Sigmoid colon (tissue), 6 donors: ENCODE measurements at regions not wholly inside any gene's neighbourhood (a gene's known extent, or its start where the extent isn't known, plus 50 kb on each side); places are given as distances from the start of the nearest gene placed in this dataset.

ENCODE experiments used
- DNase-seq: peaks from one replicate; pipeline ENCODE4 v3.0.0-alpha.2; 2019
- H3K27ac ChIP-seq, 4 donors: fragments of 200-600 bp; sonication (generic); one replicate each; pipeline ENCODE4 v1.5.1; 2016 to 2019; ENCODE audit warnings: mild to moderate bottlenecking in 1 of 4
- H3K27me3 ChIP-seq, 3 donors: fragments of 200-600 bp; sonication (generic); one replicate each; pipeline ENCODE4 v1.5.1; 2019; ENCODE audit warnings: mild to moderate bottlenecking in 1 of 3
- H3K36me3 ChIP-seq, 4 donors: fragments of 200-600 bp; sonication (generic); one replicate each; pipeline ENCODE4 v1.5.1; 2016 to 2019
- H3K4me1 ChIP-seq, 4 donors: fragments of 200-600 bp; sonication (generic); one replicate each; pipeline ENCODE4 v1.5.1; 2017 to 2019
- H3K4me3 ChIP-seq, 4 donors: fragments of 200-600 bp; sonication (generic); one replicate each; pipeline ENCODE4 v1.5.1; 2017 to 2019; ENCODE audit warnings: mild to moderate bottlenecking in 2 of 4, moderate library complexity in 1 of 4
- H3K9me3 ChIP-seq, 4 donors: fragments of 200-600 bp in 3 of 4; sonication (generic) in 3 of 4; one replicate each; pipeline versions ENCODE4 v1.5.1 to v1.6.1; 2013 to 2019
- EP300 ChIP-seq, 4 donors: sonication (generic); formaldehyde crosslinking; IDR thresholded peaks; one replicate each; pipeline ENCODE4 v1.6.1; 2017; ENCODE audit warnings: antibody characterized with exemption in 4 of 4
- POLR2A ChIP-seq, 2 donors: fragments of 450-650 bp; IDR thresholded peaks; one replicate each; pipeline ENCODE4 v1.6.1; 2016; ENCODE audit warnings: antibody characterized with exemption in 2 of 2, mild to moderate bottlenecking in 2 of 2, moderate library complexity in 2 of 2
- POLR2AphosphoS5 ChIP-seq, 4 donors: sonication (generic); formaldehyde crosslinking; IDR thresholded peaks; one replicate each; pipeline ENCODE4 v1.6.1; 2017; ENCODE audit warnings: antibody characterized with exemption in 4 of 4
- WGBS, 2 donors: extraction: QIAGEN DNeasy Blood & Tissue Kit; methylation state at CpG; one replicate each; pipeline ENCODE4 v1.1.7; 2013; 5-methylcytosine and 5-hydroxymethylcytosine counted together
- intact Hi-C: fragments of 100-400 bp; cut with DNase I; formaldehyde crosslinking; loops from one replicate; pipeline ENCODE4 v1.15.1; 2023
- TF ChIP-seq, protein P1 (sequence below), 4 experiments: fragments of 450-650 bp in 3 of 4; fragments of 200-600 bp in 1 of 4; IDR thresholded peaks; one replicate each; pipeline ENCODE4 v1.5.1; 2016 to 2019; ENCODE audit warnings: antibody characterized with exemption in 4 of 4, mild to moderate bottlenecking in 3 of 4, moderate library complexity in 2 of 4
- donor health status: healthy with polysubstance abuse.
- donor health status: healthy.

DNA sequence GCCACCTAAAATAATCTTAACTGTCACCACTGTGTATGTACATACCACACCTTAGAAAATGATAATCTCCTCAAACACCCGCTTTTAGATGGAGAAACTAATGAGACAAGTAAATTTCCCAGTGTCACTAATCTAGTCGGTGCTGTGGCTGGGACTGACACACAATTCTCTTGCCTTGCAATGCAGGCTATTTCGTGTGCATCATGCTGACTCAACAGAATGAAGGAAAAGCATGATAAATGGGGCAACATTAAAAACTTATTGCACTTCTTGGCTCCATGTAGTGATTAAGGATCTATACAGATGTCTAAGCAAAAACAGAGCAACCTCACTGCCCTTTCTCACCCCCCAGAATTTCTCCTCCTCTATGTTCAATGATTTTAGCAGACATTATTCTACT lies 677.9 kb downstream of the DTWD2 start:
- H3K27ac ChIP-seq = no peak overlapping the region
- H3K27me3 ChIP-seq = no peaks in the 10 kb centered on the region
- intact Hi-C loops = no loop called here
- H3K4me3 ChIP-seq = no peak overlapping the region
- TF ChIP-seq EP300 (IDR thresholded peaks at IDR 0.05) (no peak), POLR2A (IDR thresholded peaks at IDR 0.05) (no peak), POLR2AphosphoS5 (IDR thresholded peaks at IDR 0.05) (no peak)
- TF ChIP-seq, protein P1, sequence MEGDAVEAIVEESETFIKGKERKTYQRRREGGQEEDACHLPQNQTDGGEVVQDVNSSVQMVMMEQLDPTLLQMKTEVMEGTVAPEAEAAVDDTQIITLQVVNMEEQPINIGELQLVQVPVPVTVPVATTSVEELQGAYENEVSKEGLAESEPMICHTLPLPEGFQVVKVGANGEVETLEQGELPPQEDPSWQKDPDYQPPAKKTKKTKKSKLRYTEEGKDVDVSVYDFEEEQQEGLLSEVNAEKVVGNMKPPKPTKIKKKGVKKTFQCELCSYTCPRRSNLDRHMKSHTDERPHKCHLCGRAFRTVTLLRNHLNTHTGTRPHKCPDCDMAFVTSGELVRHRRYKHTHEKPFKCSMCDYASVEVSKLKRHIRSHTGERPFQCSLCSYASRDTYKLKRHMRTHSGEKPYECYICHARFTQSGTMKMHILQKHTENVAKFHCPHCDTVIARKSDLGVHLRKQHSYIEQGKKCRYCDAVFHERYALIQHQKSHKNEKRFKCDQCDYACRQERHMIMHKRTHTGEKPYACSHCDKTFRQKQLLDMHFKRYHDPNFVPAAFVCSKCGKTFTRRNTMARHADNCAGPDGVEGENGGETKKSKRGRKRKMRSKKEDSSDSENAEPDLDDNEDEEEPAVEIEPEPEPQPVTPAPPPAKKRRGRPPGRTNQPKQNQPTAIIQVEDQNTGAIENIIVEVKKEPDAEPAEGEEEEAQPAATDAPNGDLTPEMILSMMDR (IDR thresholded peaks at IDR 0.05) = no peak
- DNase-seq = no peak
- H3K4me1 ChIP-seq = no peaks in the 10 kb centered on the region
- WGBS, 2 donors = 70 to 83% methylated on average over 3 of the region's 3 CpGs
- H3K36me3 ChIP-seq = no peaks in the 10 kb centered on the region
- H3K9me3 ChIP-seq = no peaks in the 10 kb centered on the region

DNA sequence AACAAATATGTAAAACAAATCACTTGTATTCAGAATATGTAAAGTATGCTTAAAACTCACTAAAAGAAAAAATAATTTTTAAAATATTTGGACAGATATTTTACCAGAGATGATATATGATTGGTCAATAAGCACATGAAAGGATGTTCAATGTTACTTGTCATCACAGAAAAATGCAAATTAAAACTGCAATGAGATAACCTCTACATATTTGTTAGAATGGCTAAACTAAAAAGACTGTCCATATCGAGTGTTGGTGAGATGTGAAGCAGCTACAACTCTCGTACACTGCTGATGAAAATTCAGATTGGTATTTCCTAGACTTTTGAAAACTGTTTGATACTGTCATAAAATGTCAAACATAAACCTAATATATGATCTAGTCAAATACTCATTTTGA lies 685.1 kb downstream of the DTWD2 start:
- no peak overlapping the region for H3K4me3 ChIP-seq
- no peak overlapping the region for H3K27ac ChIP-seq
- no peaks in the 10 kb centered on the region for H3K4me1 ChIP-seq
- WGBS, 2 donors = 89 to 94% methylated on average over 2 of the region's 2 CpGs
- TF ChIP-seq POLR2A (IDR thresholded peaks at IDR 0.05) (no peak), EP300 (IDR thresholded peaks at IDR 0.05) (no peak), POLR2AphosphoS5 (IDR thresholded peaks at IDR 0.05) (no peak)
- TF ChIP-seq, protein P1 (IDR thresholded peaks at IDR 0.05) = no peak
- no peaks in the 10 kb centered on the region for H3K9me3 ChIP-seq
- intact Hi-C loops = no loop called here
- DNase-seq = no peak
- H3K36me3 ChIP-seq = no peaks in the 10 kb centered on the region
- H3K27me3 ChIP-seq = no peaks in the 10 kb centered on the region

- Histone ChIP-seq H3K4me3 (no peak overlapping the region), H3K27me3 (no peaks in the 10 kb centered on the region), H3K9me3 (no peaks in the 10 kb centered on the region), H3K4me1 (no peaks in the 10 kb centered on the region), H3K36me3 (no peaks in the 10 kb centered on the region), H3K27ac (no peak overlapping the region)
- TF ChIP-seq, protein P1 (IDR thresholded peaks at IDR 0.05) = no peak
- no peak for TF ChIP-seq POLR2AphosphoS5 (IDR thresholded peaks at IDR 0.05)
- no peak for TF ChIP-seq EP300 (IDR thresholded peaks at IDR 0.05)
- TF ChIP-seq POLR2A (IDR thresholded peaks at IDR 0.05) = no peak
- DNase-seq = no peak
- 82 to 86% methylated on average over 1 of the region's 1 CpG for WGBS, 2 donors
- intact Hi-C loops = no loop called here
Measured at GRCh38 chr5:118302786-118303185, 685.6 kb downstream of the DTWD2 start.

DNA sequence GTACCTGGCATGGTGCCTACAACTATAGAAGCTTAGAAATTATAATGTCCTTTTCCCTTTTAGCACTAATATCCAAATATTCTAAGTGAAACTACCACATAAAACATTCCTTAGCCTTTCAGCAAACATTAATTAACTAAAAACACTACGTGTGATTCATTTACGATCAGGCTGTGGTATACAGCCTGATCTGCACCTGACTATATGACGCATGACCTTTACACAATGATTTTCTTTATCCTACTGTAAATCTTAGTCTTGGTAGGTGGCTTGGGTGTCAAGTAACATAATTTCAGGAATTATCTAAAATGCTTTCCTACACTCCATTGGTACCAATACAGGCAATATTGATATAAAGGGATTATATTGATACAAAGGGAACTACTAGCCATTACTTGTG lies 686.7 kb downstream of the DTWD2 start:
- whole genome bisulfite sequencing, 2 donors = 20 to 74% methylated on average over 3 of the region's 3 CpGs
- intact Hi-C loops = no loop called here

DNA sequence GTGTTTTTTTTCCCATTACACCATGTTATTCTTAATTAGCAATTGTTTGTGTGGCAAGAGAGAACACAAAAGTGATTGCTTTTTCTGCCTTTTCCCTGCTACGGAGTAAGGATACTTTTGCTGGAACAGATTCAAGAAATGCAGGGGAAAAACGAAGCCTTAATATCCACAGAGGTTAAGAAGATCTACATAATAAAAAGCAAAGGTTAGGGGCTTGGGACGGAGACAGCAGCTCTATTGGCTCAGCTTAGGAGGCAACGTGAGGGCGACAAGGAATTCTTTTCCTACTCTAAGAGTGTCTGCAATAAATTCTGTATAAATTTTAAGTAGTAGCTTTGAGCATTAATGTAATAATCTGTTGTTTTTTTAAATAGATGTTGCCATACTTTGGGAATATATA lies 693.3 kb downstream of the DTWD2 start:
- TF ChIP-seq EP300 (IDR thresholded peaks at IDR 0.05) = no peak
- no peak for TF ChIP-seq POLR2AphosphoS5 (IDR thresholded peaks at IDR 0.05)
- TF ChIP-seq, protein P1 (IDR thresholded peaks at IDR 0.05) = no peak
- TF ChIP-seq POLR2A (IDR thresholded peaks at IDR 0.05) = no peak
- intact Hi-C loops = no loop called here

More for the DNA sequence above, 686.7 kb downstream of the DTWD2 start:
- Histone ChIP-seq H3K4me3 (no peak overlapping the region), H3K4me1 (no peaks in the 10 kb centered on the region), H3K36me3 (no peaks in the 10 kb centered on the region), H3K9me3 (no peaks in the 10 kb centered on the region), H3K27ac (no peak overlapping the region), H3K27me3 (no peaks in the 10 kb centered on the region)
- DNase-seq = no peak
- TF ChIP-seq, protein P1 (IDR thresholded peaks at IDR 0.05) = no peak
- TF ChIP-seq EP300 (IDR thresholded peaks at IDR 0.05) (no peak), POLR2AphosphoS5 (IDR thresholded peaks at IDR 0.05) (no peak), POLR2A (IDR thresholded peaks at IDR 0.05) (no peak)

More for the DNA sequence above, 693.3 kb downstream of the DTWD2 start:
- Histone ChIP-seq H3K9me3 (no peaks in the 10 kb centered on the region), H3K4me1 (no peaks in the 10 kb centered on the region), H3K36me3 (no peaks in the 10 kb centered on the region), H3K27ac (no peak overlapping the region), H3K27me3 (no peaks in the 10 kb centered on the region), H3K4me3 (no peak overlapping the region)
- WGBS, 2 donors = 62 to 64% methylated on average over 5 of the region's 5 CpGs
- no peak for DNase-seq
